ENCODE measurements at regions not wholly inside any gene's neighbourhood (a gene's known extent, or its start where the extent isn't known, plus 50 kb on each side); places are given as distances from the start of the nearest gene placed in this dataset.
"Not testable (repeated sequence)": the region's sequence is repeated elsewhere in the genome, so short reads cannot be mapped to it uniquely, and the experiment has no call there.

GRCh38 chr1:172727956-172728603 is 69.2 kb downstream of the FASLG start:
- Mint-ChIP-seq H3K4me1 (ENCODE audit: low read depth, unreplicated experiment) (no peaks in the 10 kb centered on the region), H3K4me3 (ENCODE audit: unreplicated experiment) (no peak overlapping the region), H3K36me3 (ENCODE audit: insufficient read depth, unreplicated experiment) (no peaks in the 10 kb centered on the region), H3K27ac (ENCODE audit: unreplicated experiment) (no peak overlapping the region), H3K9me3 (ENCODE audit: unreplicated experiment) (no peaks in the 10 kb centered on the region), H3K27me3 (ENCODE audit: insufficient read depth, unreplicated experiment) (peaks cover 5% of the 10 kb centered on the region)
- no TSS peak for BruUV-seq (replicated peaks)
- ChIA-PET CTCF (interaction anchor here (1.1 to 1.2 kb wide), 2 partner anchors 118 to 279 kb away, joined by 4 read pairs; no protein-coding TSS in a partner anchor), POLR2A (no interaction called here)
- Histone ChIP-seq H3K4me3 (ENCODE audit: low read depth, low read length) (no peak overlapping the region), H3K36me3 (ENCODE audit: control insufficient read depth, insufficient read depth, low read length) (no peaks in the 10 kb centered on the region), H3K4me1 (no peaks in the 10 kb centered on the region), H3K27me3 (replicated peaks; ENCODE audit: control insufficient read depth, insufficient read depth, low read length) (no peaks in the 10 kb centered on the region), H3K9me3 (peaks cover 21% of the 10 kb centered on the region)
- peak; percentile 65 to 69 for TF ChIP-seq CTCF (IDR thresholded peaks at IDR 0.05; ENCODE audit: insufficient read depth in 1 of 2, low read depth in 1 of 2, low read length in 1 of 2, severe bottlenecking in 1 of 2, unreplicated experiment in 1 of 2)
- intact Hi-C loops (cut with micrococcal nuclease; ENCODE audit: unreplicated experiment): no loop called here
- DNase-seq: peak; percentile 49 to 53

GRCh38 chr1:172728705-172729104 is 69.8 kb downstream of the FASLG start:
- H3K27ac Mint-ChIP-seq (ENCODE audit: unreplicated experiment); H3K27me3 ChIP-seq (replicated peaks; ENCODE audit: control insufficient read depth, insufficient read depth, low read length); CTCF ChIA-PET; H3K36me3 Mint-ChIP-seq (ENCODE audit: insufficient read depth, unreplicated experiment); POLR2A ChIA-PET; H3K4me1 ChIP-seq; BruUV-seq (replicated peaks); H3K27me3 Mint-ChIP-seq (ENCODE audit: insufficient read depth, unreplicated experiment); H3K4me3 ChIP-seq (ENCODE audit: low read depth, low read length); H3K36me3 ChIP-seq (ENCODE audit: control insufficient read depth, insufficient read depth, low read length); H3K9me3 Mint-ChIP-seq (ENCODE audit: unreplicated experiment); DNase-seq; H3K4me1 Mint-ChIP-seq (ENCODE audit: low read depth, unreplicated experiment); intact Hi-C loops (cut with micrococcal nuclease; ENCODE audit: unreplicated experiment); H3K4me3 Mint-ChIP-seq (ENCODE audit: unreplicated experiment): not testable (repeated sequence)
- H3K9me3 ChIP-seq: peaks cover 21% of the 10 kb centered on the region

GRCh38 chr1:172732427-172732826 is 73.5 kb downstream of the FASLG start:
- Histone ChIP-seq H3K27me3 (replicated peaks; ENCODE audit: control insufficient read depth, insufficient read depth, low read length) (no peaks in the 10 kb centered on the region), H3K9me3 (peaks cover 21% of the 10 kb centered on the region), H3K36me3 (ENCODE audit: control insufficient read depth, insufficient read depth, low read length) (no peaks in the 10 kb centered on the region), H3K4me3 (ENCODE audit: low read depth, low read length) (no peak overlapping the region), H3K4me1 (no peaks in the 10 kb centered on the region)
- DNase-seq: no peak
- CTCF ChIA-PET: no interaction called here
- Mint-ChIP-seq H3K4me1 (ENCODE audit: low read depth, unreplicated experiment) (no peaks in the 10 kb centered on the region), H3K27me3 (ENCODE audit: insufficient read depth, unreplicated experiment) (peaks cover 5% of the 10 kb centered on the region), H3K4me3 (ENCODE audit: unreplicated experiment) (no peak overlapping the region), H3K9me3 (ENCODE audit: unreplicated experiment) (no peaks in the 10 kb centered on the region), H3K27ac (ENCODE audit: unreplicated experiment) (no peak overlapping the region), H3K36me3 (ENCODE audit: insufficient read depth, unreplicated experiment) (no peaks in the 10 kb centered on the region)
- TF ChIP-seq CTCF (IDR thresholded peaks at IDR 0.05; ENCODE audit: insufficient read depth in 1 of 2, low read depth in 1 of 2, low read length in 1 of 2, severe bottlenecking in 1 of 2, unreplicated experiment in 1 of 2): no peak
- intact Hi-C loops (cut with micrococcal nuclease; ENCODE audit: unreplicated experiment): no loop called here
- POLR2A ChIA-PET: no interaction called here
- no TSS peak for BruUV-seq (replicated peaks)

- H3K27ac Mint-ChIP-seq (ENCODE audit: unreplicated experiment): no peak overlapping the region
- H3K4me3 Mint-ChIP-seq (ENCODE audit: unreplicated experiment): no peak overlapping the region
- Histone ChIP-seq H3K4me3 (ENCODE audit: low read depth, low read length) (no peak overlapping the region), H3K4me1 (no peaks in the 10 kb centered on the region), H3K9me3 (peaks cover 10% of the 10 kb centered on the region), H3K27me3 (replicated peaks; ENCODE audit: control insufficient read depth, insufficient read depth, low read length) (no peaks in the 10 kb centered on the region), H3K36me3 (ENCODE audit: control insufficient read depth, insufficient read depth, low read length) (no peaks in the 10 kb centered on the region)
- TF ChIP-seq CTCF (IDR thresholded peaks at IDR 0.05; ENCODE audit: insufficient read depth in 1 of 2, low read depth in 1 of 2, low read length in 1 of 2, severe bottlenecking in 1 of 2, unreplicated experiment in 1 of 2): no peak
- no TSS peak for BruUV-seq (replicated peaks)
- DNase-seq: no peak
- ChIA-PET CTCF (no interaction called here), POLR2A (no interaction called here)
- H3K27me3 Mint-ChIP-seq (ENCODE audit: insufficient read depth, unreplicated experiment): peaks cover 8% of the 10 kb centered on the region
- intact Hi-C loops (cut with micrococcal nuclease; ENCODE audit: unreplicated experiment): no loop called here
- H3K4me1 Mint-ChIP-seq (ENCODE audit: low read depth, unreplicated experiment): no peaks in the 10 kb centered on the region
- H3K36me3 Mint-ChIP-seq (ENCODE audit: insufficient read depth, unreplicated experiment): no peaks in the 10 kb centered on the region
- no peaks in the 10 kb centered on the region for H3K9me3 Mint-ChIP-seq (ENCODE audit: unreplicated experiment)
Measured at GRCh38 chr1:172733815-172734214, 74.9 kb downstream of the FASLG start.

Measured in Caco-2 (cell line).